A549 (cell line): ENCODE measurements at regions not wholly inside any gene's neighbourhood (a gene's known extent, or its start where the extent isn't known, plus 50 kb on each side); places are given as distances from the start of the nearest gene placed in this dataset.

ENCODE experiments used
- BHLHE40 ChIP-seq: IDR thresholded peaks from 2 replicates; pipeline ENCODE4 v1.6.1; 2012; ENCODE audit warnings: low read depth, low read length, inconsistent platforms
- CHD4 ChIP-seq: fragments of 200-600 bp; sonication (generic); IDR thresholded peaks from 2 replicates; pipeline ENCODE4 v1.6.1; 2016; ENCODE audit warnings: antibody characterized with exemption, mild to moderate bottlenecking, borderline replicate concordance
- EP300 ChIP-seq, 2 experiments: fragments of >200 bp; sonication (Bioruptor Twin); formaldehyde crosslinking; IDR thresholded peaks; 2 replicates in 1 of 2; 3 replicates in 1 of 2; pipeline ENCODE4 v1.6.1; 2016 to 2017
- PHF8 ChIP-seq: fragments of 200-600 bp; sonication (generic); IDR thresholded peaks from 2 replicates; pipeline ENCODE4 v1.6.1; 2016; ENCODE audit warnings: low read depth, mild to moderate bottlenecking, antibody characterized with exemption, moderate library complexity, borderline replicate concordance
- POLR2A ChIP-seq: IDR thresholded peaks from 2 replicates; pipeline ENCODE4 v1.6.1; 2012; ENCODE audit warnings: mild to moderate bottlenecking, low read length
- RCOR1 ChIP-seq: fragments of 150-350 bp; IDR thresholded peaks from 2 replicates; pipeline ENCODE4 v1.6.1; 2014; ENCODE audit warnings: antibody characterized with exemption, low read length, low read depth
- RNF2 ChIP-seq: fragments of 200-600 bp; sonication (generic); IDR thresholded peaks from 2 replicates; pipeline ENCODE4 v1.6.1; 2016; ENCODE audit warnings: low read depth, mild to moderate bottlenecking, antibody characterized with exemption, moderate library complexity, borderline replicate concordance
- SMC3 ChIP-seq: fragments of >200 bp; sonication (Bioruptor Twin); formaldehyde crosslinking; IDR thresholded peaks from 3 replicates; pipeline ENCODE4 v1.6.1; 2018; ENCODE audit warnings: inconsistent platforms
- TF ChIP-seq, protein P1 (sequence below): fragments of >200 bp; sonication (Bioruptor Twin); formaldehyde crosslinking; IDR thresholded peaks from 3 replicates; pipeline ENCODE4 v1.5.1; 2016
- TF ChIP-seq, protein P2 (sequence below): fragments of 200-600 bp; sonication (generic); IDR thresholded peaks from 2 replicates; pipeline ENCODE4 v1.6.1; 2016; ENCODE audit warnings: antibody characterized with exemption, mild to moderate bottlenecking, moderate library complexity

DNA sequence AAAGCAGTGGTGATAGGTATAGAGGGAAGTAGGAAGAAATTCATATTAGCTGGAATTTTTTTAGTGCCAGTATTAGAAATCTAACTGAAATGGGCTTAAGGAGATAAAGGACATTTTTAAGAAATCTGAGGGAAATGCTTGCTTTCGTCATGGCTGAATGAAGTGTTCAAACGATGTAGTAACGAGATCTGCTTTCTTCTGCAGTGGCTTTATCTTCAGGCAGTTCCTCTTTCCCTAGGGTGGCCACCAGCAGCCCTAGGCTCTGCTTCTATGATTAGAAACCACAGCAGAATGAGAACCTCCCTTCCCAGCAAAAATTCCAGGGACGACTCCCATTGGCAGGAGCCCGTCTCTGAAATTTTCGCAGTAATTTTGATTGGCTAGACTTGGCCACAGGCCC is 163.9 kb upstream of the FRMD6 start:
- TF ChIP-seq SMC3 (no peak), BHLHE40 (no peak), PHF8 (no peak), POLR2A (no peak), RCOR1 (no peak), EP300 (IDR thresholded peaks at IDR 0.05) (no peak), RNF2 (no peak), CHD4 (no peak)
- TF ChIP-seq, protein P1, sequence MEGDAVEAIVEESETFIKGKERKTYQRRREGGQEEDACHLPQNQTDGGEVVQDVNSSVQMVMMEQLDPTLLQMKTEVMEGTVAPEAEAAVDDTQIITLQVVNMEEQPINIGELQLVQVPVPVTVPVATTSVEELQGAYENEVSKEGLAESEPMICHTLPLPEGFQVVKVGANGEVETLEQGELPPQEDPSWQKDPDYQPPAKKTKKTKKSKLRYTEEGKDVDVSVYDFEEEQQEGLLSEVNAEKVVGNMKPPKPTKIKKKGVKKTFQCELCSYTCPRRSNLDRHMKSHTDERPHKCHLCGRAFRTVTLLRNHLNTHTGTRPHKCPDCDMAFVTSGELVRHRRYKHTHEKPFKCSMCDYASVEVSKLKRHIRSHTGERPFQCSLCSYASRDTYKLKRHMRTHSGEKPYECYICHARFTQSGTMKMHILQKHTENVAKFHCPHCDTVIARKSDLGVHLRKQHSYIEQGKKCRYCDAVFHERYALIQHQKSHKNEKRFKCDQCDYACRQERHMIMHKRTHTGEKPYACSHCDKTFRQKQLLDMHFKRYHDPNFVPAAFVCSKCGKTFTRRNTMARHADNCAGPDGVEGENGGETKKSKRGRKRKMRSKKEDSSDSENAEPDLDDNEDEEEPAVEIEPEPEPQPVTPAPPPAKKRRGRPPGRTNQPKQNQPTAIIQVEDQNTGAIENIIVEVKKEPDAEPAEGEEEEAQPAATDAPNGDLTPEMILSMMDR: no peak
- TF ChIP-seq, protein P2, sequence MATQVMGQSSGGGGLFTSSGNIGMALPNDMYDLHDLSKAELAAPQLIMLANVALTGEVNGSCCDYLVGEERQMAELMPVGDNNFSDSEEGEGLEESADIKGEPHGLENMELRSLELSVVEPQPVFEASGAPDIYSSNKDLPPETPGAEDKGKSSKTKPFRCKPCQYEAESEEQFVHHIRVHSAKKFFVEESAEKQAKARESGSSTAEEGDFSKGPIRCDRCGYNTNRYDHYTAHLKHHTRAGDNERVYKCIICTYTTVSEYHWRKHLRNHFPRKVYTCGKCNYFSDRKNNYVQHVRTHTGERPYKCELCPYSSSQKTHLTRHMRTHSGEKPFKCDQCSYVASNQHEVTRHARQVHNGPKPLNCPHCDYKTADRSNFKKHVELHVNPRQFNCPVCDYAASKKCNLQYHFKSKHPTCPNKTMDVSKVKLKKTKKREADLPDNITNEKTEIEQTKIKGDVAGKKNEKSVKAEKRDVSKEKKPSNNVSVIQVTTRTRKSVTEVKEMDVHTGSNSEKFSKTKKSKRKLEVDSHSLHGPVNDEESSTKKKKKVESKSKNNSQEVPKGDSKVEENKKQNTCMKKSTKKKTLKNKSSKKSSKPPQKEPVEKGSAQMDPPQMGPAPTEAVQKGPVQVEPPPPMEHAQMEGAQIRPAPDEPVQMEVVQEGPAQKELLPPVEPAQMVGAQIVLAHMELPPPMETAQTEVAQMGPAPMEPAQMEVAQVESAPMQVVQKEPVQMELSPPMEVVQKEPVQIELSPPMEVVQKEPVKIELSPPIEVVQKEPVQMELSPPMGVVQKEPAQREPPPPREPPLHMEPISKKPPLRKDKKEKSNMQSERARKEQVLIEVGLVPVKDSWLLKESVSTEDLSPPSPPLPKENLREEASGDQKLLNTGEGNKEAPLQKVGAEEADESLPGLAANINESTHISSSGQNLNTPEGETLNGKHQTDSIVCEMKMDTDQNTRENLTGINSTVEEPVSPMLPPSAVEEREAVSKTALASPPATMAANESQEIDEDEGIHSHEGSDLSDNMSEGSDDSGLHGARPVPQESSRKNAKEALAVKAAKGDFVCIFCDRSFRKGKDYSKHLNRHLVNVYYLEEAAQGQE: no peak
